ENCODE measurements at regions not wholly inside any gene's neighbourhood (a gene's known extent, or its start where the extent isn't known, plus 50 kb on each side); places are given as distances from the start of the nearest gene placed in this dataset.

GRCh38 chr6:26311385-26312095, 53.5 kb upstream of the BTN3A2 start:
- peak; percentile 88 for DNase-seq (ENCODE audit: low spot score)

DNA sequence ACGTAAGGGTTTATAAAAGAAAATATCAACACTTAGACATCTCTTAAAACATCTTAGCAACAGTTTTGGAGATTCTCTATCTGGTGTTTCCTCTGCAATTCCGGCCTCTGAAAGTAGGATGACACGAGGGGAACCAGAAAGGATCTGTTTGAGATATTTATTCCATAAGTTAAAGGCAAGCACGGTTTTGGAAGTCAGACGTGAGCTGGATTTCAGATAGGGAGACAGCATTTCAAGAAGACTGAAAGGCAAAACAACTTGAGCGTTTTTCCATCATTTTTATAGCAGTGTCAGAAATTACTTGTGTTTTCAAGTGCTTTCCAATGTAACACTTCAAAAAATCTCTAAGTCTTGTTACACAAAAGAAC, 52.9 kb upstream of the BTN3A2 start:
- DNase-seq (ENCODE audit: low spot score) = no peak

DNA sequence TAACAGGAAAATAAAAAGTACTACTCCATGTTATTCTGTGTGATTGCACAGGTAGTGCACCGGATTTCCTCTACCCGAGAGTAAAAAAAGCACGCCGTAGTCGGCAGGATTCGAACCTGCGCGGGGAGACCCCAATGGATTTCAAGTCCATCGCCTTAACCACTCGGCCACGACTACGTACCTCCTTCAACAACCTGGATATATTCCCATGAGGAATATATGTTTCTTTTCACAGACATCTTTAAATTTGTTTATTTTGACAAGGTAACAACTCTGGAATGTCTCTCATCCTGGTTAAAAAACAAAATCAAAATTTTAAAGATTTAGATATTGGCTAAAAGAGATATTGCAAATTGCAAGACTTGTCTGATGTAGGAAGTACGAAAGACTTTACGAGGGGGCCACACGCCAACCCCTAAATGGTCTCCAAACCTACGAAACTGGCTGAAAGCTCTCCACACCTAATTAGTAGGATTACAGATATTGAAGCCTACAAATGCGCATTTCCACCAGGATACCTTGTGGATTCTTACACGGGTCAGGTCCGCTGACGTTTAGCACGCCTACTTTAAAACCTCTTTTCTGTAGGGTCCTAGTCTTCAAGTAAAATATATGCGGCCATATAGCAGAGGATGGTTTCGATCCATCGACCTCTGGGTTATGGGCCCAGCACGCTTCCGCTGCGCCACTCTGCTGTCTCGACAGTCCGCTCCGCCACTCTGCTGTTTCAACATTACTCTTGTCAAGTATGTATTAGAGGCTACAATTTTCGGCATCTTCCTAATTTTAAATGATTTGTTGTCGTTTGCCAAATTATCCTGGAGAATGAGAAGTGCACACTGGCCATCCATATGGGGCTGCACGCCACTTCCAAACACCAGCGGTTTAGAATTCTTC, 52.2 kb upstream of the BTN3A2 start:
- peak; percentile 93 for DNase-seq (ENCODE audit: low spot score)
